ENCODE measurements at regions not wholly inside any gene's neighbourhood (a gene's known extent, or its start where the extent isn't known, plus 50 kb on each side); places are given as distances from the start of the nearest gene placed in this dataset.

GRCh38 chr12:103086471-103086870, 129.0 kb downstream of the ASCL1 start:
- H3K36me3 ChIP-seq (ENCODE audit: control insufficient read depth, insufficient read depth, low read length): no peaks in the 10 kb centered on the region
- TF ChIP-seq, protein P1, sequence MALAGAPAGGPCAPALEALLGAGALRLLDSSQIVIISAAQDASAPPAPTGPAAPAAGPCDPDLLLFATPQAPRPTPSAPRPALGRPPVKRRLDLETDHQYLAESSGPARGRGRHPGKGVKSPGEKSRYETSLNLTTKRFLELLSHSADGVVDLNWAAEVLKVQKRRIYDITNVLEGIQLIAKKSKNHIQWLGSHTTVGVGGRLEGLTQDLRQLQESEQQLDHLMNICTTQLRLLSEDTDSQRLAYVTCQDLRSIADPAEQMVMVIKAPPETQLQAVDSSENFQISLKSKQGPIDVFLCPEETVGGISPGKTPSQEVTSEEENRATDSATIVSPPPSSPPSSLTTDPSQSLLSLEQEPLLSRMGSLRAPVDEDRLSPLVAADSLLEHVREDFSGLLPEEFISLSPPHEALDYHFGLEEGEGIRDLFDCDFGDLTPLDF (CRISPR knock-in tag; IDR thresholded peaks at IDR 0.05): no peak
- TF ChIP-seq, protein P2, sequence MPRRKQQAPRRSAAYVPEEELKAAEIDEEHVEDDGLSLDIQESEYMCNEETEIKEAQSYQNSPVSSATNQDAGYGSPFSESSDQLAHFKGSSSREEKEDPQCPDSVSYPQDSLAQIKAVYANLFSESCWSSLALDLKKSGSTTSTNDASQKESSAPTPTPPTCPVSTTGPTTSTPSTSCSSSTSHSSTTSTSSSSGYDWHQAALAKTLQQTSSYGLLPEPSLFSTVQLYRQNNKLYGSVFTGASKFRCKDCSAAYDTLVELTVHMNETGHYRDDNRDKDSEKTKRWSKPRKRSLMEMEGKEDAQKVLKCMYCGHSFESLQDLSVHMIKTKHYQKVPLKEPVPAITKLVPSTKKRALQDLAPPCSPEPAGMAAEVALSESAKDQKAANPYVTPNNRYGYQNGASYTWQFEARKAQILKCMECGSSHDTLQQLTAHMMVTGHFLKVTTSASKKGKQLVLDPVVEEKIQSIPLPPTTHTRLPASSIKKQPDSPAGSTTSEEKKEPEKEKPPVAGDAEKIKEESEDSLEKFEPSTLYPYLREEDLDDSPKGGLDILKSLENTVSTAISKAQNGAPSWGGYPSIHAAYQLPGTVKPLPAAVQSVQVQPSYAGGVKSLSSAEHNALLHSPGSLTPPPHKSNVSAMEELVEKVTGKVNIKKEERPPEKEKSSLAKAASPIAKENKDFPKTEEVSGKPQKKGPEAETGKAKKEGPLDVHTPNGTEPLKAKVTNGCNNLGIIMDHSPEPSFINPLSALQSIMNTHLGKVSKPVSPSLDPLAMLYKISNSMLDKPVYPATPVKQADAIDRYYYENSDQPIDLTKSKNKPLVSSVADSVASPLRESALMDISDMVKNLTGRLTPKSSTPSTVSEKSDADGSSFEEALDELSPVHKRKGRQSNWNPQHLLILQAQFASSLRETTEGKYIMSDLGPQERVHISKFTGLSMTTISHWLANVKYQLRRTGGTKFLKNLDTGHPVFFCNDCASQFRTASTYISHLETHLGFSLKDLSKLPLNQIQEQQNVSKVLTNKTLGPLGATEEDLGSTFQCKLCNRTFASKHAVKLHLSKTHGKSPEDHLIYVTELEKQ (CRISPR knock-in tag; IDR thresholded peaks at IDR 0.05): no peak
- TF ChIP-seq TBP (optimal IDR thresholded peaks at IDR 0.05; ENCODE audit: low read depth, low read length): no peak
- TF ChIP-seq, protein P3, sequence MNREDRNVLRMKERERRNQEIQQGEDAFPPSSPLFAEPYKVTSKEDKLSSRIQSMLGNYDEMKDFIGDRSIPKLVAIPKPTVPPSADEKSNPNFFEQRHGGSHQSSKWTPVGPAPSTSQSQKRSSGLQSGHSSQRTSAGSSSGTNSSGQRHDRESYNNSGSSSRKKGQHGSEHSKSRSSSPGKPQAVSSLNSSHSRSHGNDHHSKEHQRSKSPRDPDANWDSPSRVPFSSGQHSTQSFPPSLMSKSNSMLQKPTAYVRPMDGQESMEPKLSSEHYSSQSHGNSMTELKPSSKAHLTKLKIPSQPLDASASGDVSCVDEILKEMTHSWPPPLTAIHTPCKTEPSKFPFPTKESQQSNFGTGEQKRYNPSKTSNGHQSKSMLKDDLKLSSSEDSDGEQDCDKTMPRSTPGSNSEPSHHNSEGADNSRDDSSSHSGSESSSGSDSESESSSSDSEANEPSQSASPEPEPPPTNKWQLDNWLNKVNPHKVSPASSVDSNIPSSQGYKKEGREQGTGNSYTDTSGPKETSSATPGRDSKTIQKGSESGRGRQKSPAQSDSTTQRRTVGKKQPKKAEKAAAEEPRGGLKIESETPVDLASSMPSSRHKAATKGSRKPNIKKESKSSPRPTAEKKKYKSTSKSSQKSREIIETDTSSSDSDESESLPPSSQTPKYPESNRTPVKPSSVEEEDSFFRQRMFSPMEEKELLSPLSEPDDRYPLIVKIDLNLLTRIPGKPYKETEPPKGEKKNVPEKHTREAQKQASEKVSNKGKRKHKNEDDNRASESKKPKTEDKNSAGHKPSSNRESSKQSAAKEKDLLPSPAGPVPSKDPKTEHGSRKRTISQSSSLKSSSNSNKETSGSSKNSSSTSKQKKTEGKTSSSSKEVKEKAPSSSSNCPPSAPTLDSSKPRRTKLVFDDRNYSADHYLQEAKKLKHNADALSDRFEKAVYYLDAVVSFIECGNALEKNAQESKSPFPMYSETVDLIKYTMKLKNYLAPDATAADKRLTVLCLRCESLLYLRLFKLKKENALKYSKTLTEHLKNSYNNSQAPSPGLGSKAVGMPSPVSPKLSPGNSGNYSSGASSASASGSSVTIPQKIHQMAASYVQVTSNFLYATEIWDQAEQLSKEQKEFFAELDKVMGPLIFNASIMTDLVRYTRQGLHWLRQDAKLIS (CRISPR knock-in tag; IDR thresholded peaks at IDR 0.05): no peak
- TF ChIP-seq FOXA3 (CRISPR knock-in tag; conservative IDR thresholded peaks at IDR 0.05 in 1 of 2, IDR thresholded peaks at IDR 0.05 in 1 of 2): no peak
- no peak for TF ChIP-seq NFIC (IDR thresholded peaks at IDR 0.05)
- no peak for TF ChIP-seq KLF13 (tag; IDR thresholded peaks at IDR 0.05; ENCODE audit: borderline replicate concordance, low read depth)
- TF ChIP-seq, protein P4, sequence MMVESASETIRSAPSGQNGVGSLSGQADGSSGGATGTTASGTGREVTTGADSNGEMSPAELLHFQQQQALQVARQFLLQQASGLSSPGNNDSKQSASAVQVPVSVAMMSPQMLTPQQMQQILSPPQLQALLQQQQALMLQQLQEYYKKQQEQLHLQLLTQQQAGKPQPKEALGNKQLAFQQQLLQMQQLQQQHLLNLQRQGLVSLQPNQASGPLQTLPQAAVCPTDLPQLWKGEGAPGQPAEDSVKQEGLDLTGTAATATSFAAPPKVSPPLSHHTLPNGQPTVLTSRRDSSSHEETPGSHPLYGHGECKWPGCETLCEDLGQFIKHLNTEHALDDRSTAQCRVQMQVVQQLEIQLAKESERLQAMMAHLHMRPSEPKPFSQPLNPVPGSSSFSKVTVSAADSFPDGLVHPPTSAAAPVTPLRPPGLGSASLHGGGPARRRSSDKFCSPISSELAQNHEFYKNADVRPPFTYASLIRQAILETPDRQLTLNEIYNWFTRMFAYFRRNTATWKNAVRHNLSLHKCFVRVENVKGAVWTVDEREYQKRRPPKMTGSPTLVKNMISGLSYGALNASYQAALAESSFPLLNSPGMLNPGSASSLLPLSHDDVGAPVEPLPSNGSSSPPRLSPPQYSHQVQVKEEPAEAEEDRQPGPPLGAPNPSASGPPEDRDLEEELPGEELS (CRISPR knock-in tag; IDR thresholded peaks at IDR 0.05; ENCODE audit: borderline replicate concordance): no peak
- DNase-seq (ENCODE audit: extremely low read depth in 1 of 4, low spot score in 3 of 4) (no peak), ATAC-seq (no peak), FAIRE-seq (no peak)
- ChIA-PET CTCF (ENCODE audit: low intra/inter-chr PET ratio) (no interaction called here), POLR2A (no interaction called here)
- no peaks in the 10 kb centered on the region for H3K9me1 ChIP-seq (ENCODE audit: control insufficient read depth, insufficient read depth, low read length)
- H3K9me3 ChIP-seq (replicated peaks; ENCODE audit: control insufficient read depth, insufficient read depth, low read depth, low read length): no peaks in the 10 kb centered on the region
- H3K79me2 ChIP-seq (ENCODE audit: control insufficient read depth, insufficient read depth, low read length): no peaks in the 10 kb centered on the region
- intact Hi-C loops (cut with micrococcal nuclease): no loop called here
- WGBS (ENCODE audit: insufficient coverage, low coverage, missing lambda C conversion rate): 0% methylated on average over 6 of the region's 6 CpGs
- no peak overlapping the region for H3K4me3 ChIP-seq
- H3K4me1 ChIP-seq (replicated peaks in 1 of 2; ENCODE audit: control insufficient read depth in 2 of 2, insufficient read depth in 2 of 2, low read length in 2 of 2): no peaks in the 10 kb centered on the region
- H3K9ac ChIP-seq (ENCODE audit: insufficient read depth in 1 of 2, low read depth in 2 of 2, low read length in 2 of 2): no peak overlapping the region
- no peaks in the 10 kb centered on the region for H4K20me1 ChIP-seq (replicated peaks; ENCODE audit: control insufficient read depth, insufficient read depth, low read length)
- no peaks in the 10 kb centered on the region for H3K27me3 ChIP-seq (ENCODE audit: control insufficient read depth in 2 of 2, insufficient read depth in 2 of 2, low read length in 2 of 2)
- no peak overlapping the region for H3K27ac ChIP-seq (ENCODE audit: extremely low read depth, low read depth, low read length)
- no TSS peak for BruUV-seq (replicated peaks)
- in situ Hi-C loops (cut with MboI): no loop called here
- no peak overlapping the region for H2AFZ ChIP-seq (ENCODE audit: low read depth, low read length)
- no peak overlapping the region for H3K4me2 ChIP-seq (ENCODE audit: insufficient read depth, low read length)
